PC-3 (cell line): ENCODE measurements at regions not wholly inside any gene's neighbourhood (a gene's known extent, or its start where the extent isn't known, plus 50 kb on each side); places are given as distances from the start of the nearest gene placed in this dataset.

ENCODE experiments used
- ATAC-seq: fragments of 200-7000 bp; cut with Tn5 transposase; 2 replicates; pipeline ENCODE4 v1.9.1; 2020; ENCODE audit warnings: mild to moderate bottlenecking, moderate library complexity
- BruUV-seq: library from RNA; stranded (reverse); fragments of 400-500 nt; replicated peaks from 2 replicates; lab custom pipeline; 2021; lab: Mats Ljungman, UMichigan
- CTCF ChIA-PET: fragments of 300-600 bp; sonication (Branson Sonifier 250); formaldehyde crosslinking; loops from one replicate; lab custom pipeline; 2022; ENCODE audit warnings: antibody characterized with exemption; lab: Charles Lee
- POLR2A ChIA-PET: fragments of 300-600 bp; sonication (Branson Sonifier 250); formaldehyde crosslinking; loops from one replicate; lab custom pipeline; 2022; ENCODE audit warnings: antibody characterized with exemption; ENCODE audit not compliant: unreplicated experiment; lab: Charles Lee
- DNase-seq: peaks from one replicate; pipeline ENCODE4 v3.0.0-alpha.2; 2015
- H2AFZ ChIP-seq: fragments of 300-600 bp; sonication (generic); 2 replicates; pipeline ENCODE4 v1.6.0; 2016; ENCODE audit warnings: antibody characterized with exemption, low read length
- H3F3A ChIP-seq: fragments of 300-600 bp; sonication (generic); one replicate; pipeline ENCODE4 v1.6.0; 2017; ENCODE audit warnings: antibody characterized with exemption, low read length, control low read depth, mild to moderate bottlenecking; ENCODE audit not compliant: unreplicated experiment
- H3K27ac ChIP-seq: fragments of 300-600 bp; sonication (generic); 2 replicates; pipeline ENCODE4 v1.5.1; 2016; ENCODE audit warnings: mild to moderate bottlenecking, low read length
- H3K27me3 ChIP-seq: fragments of 300-600 bp; sonication (generic); 2 replicates; pipeline ENCODE4 v1.6.1; 2016; ENCODE audit warnings: low read length, mixed read lengths
- H3K36me3 ChIP-seq: fragments of 300-600 bp; sonication (generic); 2 replicates; pipeline ENCODE4 v1.6.1; 2016; ENCODE audit warnings: low read depth, mixed run types, low read length, mixed read lengths
- H3K4me1 ChIP-seq: fragments of 300-600 bp; sonication (generic); 2 replicates; pipeline ENCODE4 v1.5.1; 2016; ENCODE audit warnings: low read length; ENCODE audit not compliant: insufficient read depth
- H3K4me2 ChIP-seq: fragments of 300-600 bp; sonication (generic); 2 replicates; pipeline ENCODE4 v1.6.0; 2016; ENCODE audit warnings: low read length
- H3K4me3 ChIP-seq: fragments of 300-600 bp; sonication (generic); 2 replicates; pipeline ENCODE4 v1.5.1; 2016; ENCODE audit warnings: mild to moderate bottlenecking, low read length, mixed read lengths
- H3K79me2 ChIP-seq: fragments of 300-600 bp; sonication (generic); 2 replicates; pipeline ENCODE4 v1.6.1; 2017; ENCODE audit warnings: low read length, mixed read lengths
- H3K9ac ChIP-seq: fragments of 300-600 bp; sonication (generic); 2 replicates; pipeline ENCODE4 v1.6.0; 2016; ENCODE audit warnings: mild to moderate bottlenecking, low read length
- H3K9me2 ChIP-seq: fragments of 300-600 bp; sonication (generic); replicated peaks from 2 replicates; pipeline ENCODE4 v1.6.1; 2016; ENCODE audit warnings: mixed run types, low read length, mixed read lengths
- H3K9me3 ChIP-seq: fragments of 300-600 bp; sonication (generic); 2 replicates; pipeline ENCODE4 v1.6.1; 2016; ENCODE audit warnings: low read length, mixed read lengths
- H4K20me1 ChIP-seq: fragments of 300-600 bp; sonication (generic); 2 replicates; pipeline ENCODE4 v1.6.1; 2016; ENCODE audit warnings: low read length, mixed read lengths
- EZH2 ChIP-seq: fragments of 300-600 bp; sonication (generic); IDR thresholded peaks from one replicate; pipeline ENCODE4 v1.6.1; 2017; ENCODE audit warnings: antibody characterized with exemption, mild to moderate bottlenecking, low read length; ENCODE audit not compliant: unreplicated experiment
- EZH2phosphoT487 ChIP-seq: fragments of 300-600 bp; sonication (generic); IDR thresholded peaks from 2 replicates; pipeline ENCODE4 v1.6.1; 2018; ENCODE audit warnings: mild to moderate bottlenecking, antibody characterized with exemption, low read length, borderline replicate concordance
- intact Hi-C: fragments of 100-400 bp; cut with micrococcal nuclease; formaldehyde crosslinking; loops from 2 replicates; pipeline ENCODE4 v1.9.0; 2023
- TF ChIP-seq, protein P1 (sequence below): fragments of 300-600 bp; sonication (generic); conservative IDR thresholded peaks from 2 replicates; pipeline ENCODE4 v1.5.1; 2017; ENCODE audit warnings: antibody characterized with exemption, low read depth, mild to moderate bottlenecking, low read length

- no peak overlapping the region for H3K4me3 ChIP-seq
- no peak overlapping the region for H3K27ac ChIP-seq
- no peaks in the 10 kb centered on the region for H3K36me3 ChIP-seq
- ATAC-seq (no peak), DNase-seq (no peak)
- H3K4me1 ChIP-seq: 0 out of 2 replicates have a peak, but pooled peaks cover 13% of the 10 kb centered on the region
- H3K27me3 ChIP-seq: no peaks in the 10 kb centered on the region
- no peaks in the 10 kb centered on the region for H3F3A ChIP-seq
- H3K79me2 ChIP-seq: no peaks in the 10 kb centered on the region
- no TSS peak for BruUV-seq
- CTCF ChIA-PET: no interaction called here
- no peak overlapping the region for H3K4me2 ChIP-seq
- TF ChIP-seq, protein P1, sequence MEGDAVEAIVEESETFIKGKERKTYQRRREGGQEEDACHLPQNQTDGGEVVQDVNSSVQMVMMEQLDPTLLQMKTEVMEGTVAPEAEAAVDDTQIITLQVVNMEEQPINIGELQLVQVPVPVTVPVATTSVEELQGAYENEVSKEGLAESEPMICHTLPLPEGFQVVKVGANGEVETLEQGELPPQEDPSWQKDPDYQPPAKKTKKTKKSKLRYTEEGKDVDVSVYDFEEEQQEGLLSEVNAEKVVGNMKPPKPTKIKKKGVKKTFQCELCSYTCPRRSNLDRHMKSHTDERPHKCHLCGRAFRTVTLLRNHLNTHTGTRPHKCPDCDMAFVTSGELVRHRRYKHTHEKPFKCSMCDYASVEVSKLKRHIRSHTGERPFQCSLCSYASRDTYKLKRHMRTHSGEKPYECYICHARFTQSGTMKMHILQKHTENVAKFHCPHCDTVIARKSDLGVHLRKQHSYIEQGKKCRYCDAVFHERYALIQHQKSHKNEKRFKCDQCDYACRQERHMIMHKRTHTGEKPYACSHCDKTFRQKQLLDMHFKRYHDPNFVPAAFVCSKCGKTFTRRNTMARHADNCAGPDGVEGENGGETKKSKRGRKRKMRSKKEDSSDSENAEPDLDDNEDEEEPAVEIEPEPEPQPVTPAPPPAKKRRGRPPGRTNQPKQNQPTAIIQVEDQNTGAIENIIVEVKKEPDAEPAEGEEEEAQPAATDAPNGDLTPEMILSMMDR: no peak
- TF ChIP-seq EZH2: no peak
- TF ChIP-seq EZH2phosphoT487: no peak
- intact Hi-C loops: no loop called here
- no peaks in the 10 kb centered on the region for H4K20me1 ChIP-seq
- no peaks in the 10 kb centered on the region for H3K9me2 ChIP-seq
- no peak overlapping the region for H2AFZ ChIP-seq
- no peaks in the 10 kb centered on the region for H3K9me3 ChIP-seq
- POLR2A ChIA-PET: no interaction called here
- H3K9ac ChIP-seq: no peak overlapping the region
Observed at GRCh38 chr11:69992026-69992425, 86.1 kb upstream of the ANO1 start.

GRCh38 chr11:69992943-69993694 lies 85.0 kb upstream of the ANO1 start:
- H3K27me3 ChIP-seq: no peaks in the 10 kb centered on the region
- no peak overlapping the region for H3K9ac ChIP-seq
- H3K9me3 ChIP-seq: no peaks in the 10 kb centered on the region
- no peaks in the 10 kb centered on the region for H4K20me1 ChIP-seq
- CTCF ChIA-PET: no interaction called here
- H2AFZ ChIP-seq: no peak overlapping the region
- H3F3A ChIP-seq: no peaks in the 10 kb centered on the region
- ATAC-seq (peak; percentile 63), DNase-seq (peak; percentile 8)
- H3K4me3 ChIP-seq: no peak overlapping the region
- POLR2A ChIA-PET: interaction anchor here (0.9 kb wide), 1 partner anchor 85 kb away, joined by 5 read pairs; the partner anchor contains the start of gene ANO1
- TSS peak; percentile 58 for BruUV-seq
- TF ChIP-seq, protein P1: no peak
- TF ChIP-seq EZH2phosphoT487 (no peak), EZH2 (no peak)
- H3K4me1 ChIP-seq: 0 out of 2 replicates have a peak, but pooled peaks cover 13% of the 10 kb centered on the region
- H3K9me2 ChIP-seq: no peaks in the 10 kb centered on the region
- intact Hi-C loops: no loop called here
- H3K27ac ChIP-seq: no peak overlapping the region
- no peak overlapping the region for H3K4me2 ChIP-seq
- no peaks in the 10 kb centered on the region for H3K36me3 ChIP-seq
- no peaks in the 10 kb centered on the region for H3K79me2 ChIP-seq

DNA sequence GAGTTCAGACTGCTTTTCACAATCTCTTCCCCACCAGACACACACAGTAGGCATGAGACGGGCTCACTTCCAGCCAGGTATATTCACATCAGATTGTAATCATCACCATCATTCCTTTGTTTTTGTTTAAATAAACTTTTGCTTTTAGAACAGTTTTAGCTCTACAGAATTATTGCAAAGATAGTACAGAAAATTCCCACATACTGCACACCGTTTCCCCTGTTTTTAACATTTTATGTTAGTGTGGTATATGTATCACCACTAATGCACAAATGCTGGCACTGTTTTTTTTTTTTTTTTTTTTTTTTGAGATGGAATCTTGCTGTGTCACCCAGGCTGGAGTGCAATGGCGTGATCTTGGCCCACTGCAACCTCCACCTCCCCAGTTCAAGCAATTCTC lies 83.3 kb upstream of the ANO1 start:
- CTCF ChIA-PET: no interaction called here

More for the DNA sequence above, 83.3 kb upstream of the ANO1 start:
- 0 out of 2 replicates have a peak, but pooled peaks cover 13% of the 10 kb centered on the region for H3K4me1 ChIP-seq
- no peaks in the 10 kb centered on the region for H3K79me2 ChIP-seq
- intact Hi-C loops: no loop called here
- H3K9me2 ChIP-seq: no peaks in the 10 kb centered on the region
- POLR2A ChIA-PET: no interaction called here
- no peaks in the 10 kb centered on the region for H3K9me3 ChIP-seq
- no peaks in the 10 kb centered on the region for H3K36me3 ChIP-seq
- TF ChIP-seq EZH2 (no peak), EZH2phosphoT487 (no peak)
- TF ChIP-seq, protein P1: no peak
- H3K27ac ChIP-seq: no peak overlapping the region
- H3K27me3 ChIP-seq: no peaks in the 10 kb centered on the region
- H3K4me2 ChIP-seq: no peak overlapping the region
- H3F3A ChIP-seq: no peaks in the 10 kb centered on the region
- TSS peak; percentile 53 for BruUV-seq
- ATAC-seq: no peak
- H3K9ac ChIP-seq: no peak overlapping the region
- no peak overlapping the region for H2AFZ ChIP-seq
- DNase-seq: no peak
- H3K4me3 ChIP-seq: no peak overlapping the region
- no peaks in the 10 kb centered on the region for H4K20me1 ChIP-seq
